GM12892 (cell line): ENCODE measurements at regions not wholly inside any gene's neighbourhood (a gene's known extent, or its start where the extent isn't known, plus 50 kb on each side); places are given as distances from the start of the nearest gene placed in this dataset.

Experiments
- POLR2A ChIP-seq: IDR thresholded peaks from 2 replicates; pipeline ENCODE4 v1.6.1; 2011; ENCODE audit warnings: low read depth, low read length, control low read depth
- TAF1 ChIP-seq: IDR thresholded peaks from 2 replicates; pipeline ENCODE4 v1.6.1; 2011; ENCODE audit warnings: low read depth, mild to moderate bottlenecking, control low read depth, low read length, borderline replicate concordance

GRCh38 chr9:118729981-118730380, 639.3 kb downstream of the BRINP1 start:
- TF ChIP-seq POLR2A (no peak), TAF1 (no peak)
